ENCODE measurements at regions not wholly inside any gene's neighbourhood (a gene's known extent, or its start where the extent isn't known, plus 50 kb on each side); places are given as distances from the start of the nearest gene placed in this dataset.

GRCh38 chr4:125539691-125540090, 224.9 kb downstream of the FAT4 start:
- no peak for TF ChIP-seq EZH2 (optimal IDR thresholded peaks at IDR 0.05; ENCODE audit: low read depth, low read length)
- TF ChIP-seq CTCF (IDR thresholded peaks at IDR 0.05; ENCODE audit: low read length): no peak
- TF ChIP-seq EZH2phosphoT487 (IDR thresholded peaks at IDR 0.05; ENCODE audit: low read length): no peak
